ENCODE measurements at regions not wholly inside any gene's neighbourhood (a gene's known extent, or its start where the extent isn't known, plus 50 kb on each side); places are given as distances from the start of the nearest gene placed in this dataset.

DNA sequence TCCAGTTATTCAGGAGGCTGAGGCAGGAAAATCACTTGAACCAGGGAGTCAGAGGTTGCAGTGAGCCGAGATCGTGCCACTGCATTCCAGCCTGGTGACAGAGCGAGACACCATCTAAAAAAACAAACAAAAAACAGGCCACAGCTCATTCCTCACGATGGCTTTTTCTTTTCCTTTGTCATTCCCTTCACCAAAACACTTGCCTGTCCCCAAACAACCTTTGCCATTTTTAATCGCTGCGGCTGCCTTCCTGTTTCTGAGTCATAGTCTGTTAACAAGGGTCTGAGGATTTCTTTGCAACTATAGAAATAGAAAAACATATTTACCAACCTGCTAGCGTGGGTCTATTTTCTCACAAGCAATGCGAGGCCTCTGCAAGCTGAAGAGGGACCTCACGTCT lies 123.0 kb upstream of the FSTL4 start:
- no peak for DNase-seq
- H3K9me3 Mint-ChIP-seq: peaks cover 31% of the 10 kb centered on the region
- H3K27ac Mint-ChIP-seq: no peak overlapping the region
- H3K4me3 Mint-ChIP-seq: no peak overlapping the region
- no peaks in the 10 kb centered on the region for H3K36me3 Mint-ChIP-seq (ENCODE audit: low read depth)
- no peak for TF ChIP-seq CTCF (IDR thresholded peaks at IDR 0.05)
- peaks cover 19% of the 10 kb centered on the region for H3K4me1 Mint-ChIP-seq
- H3K27me3 Mint-ChIP-seq (ENCODE audit: low read depth, poor library complexity): peaks cover 21% of the 10 kb centered on the region

DNA sequence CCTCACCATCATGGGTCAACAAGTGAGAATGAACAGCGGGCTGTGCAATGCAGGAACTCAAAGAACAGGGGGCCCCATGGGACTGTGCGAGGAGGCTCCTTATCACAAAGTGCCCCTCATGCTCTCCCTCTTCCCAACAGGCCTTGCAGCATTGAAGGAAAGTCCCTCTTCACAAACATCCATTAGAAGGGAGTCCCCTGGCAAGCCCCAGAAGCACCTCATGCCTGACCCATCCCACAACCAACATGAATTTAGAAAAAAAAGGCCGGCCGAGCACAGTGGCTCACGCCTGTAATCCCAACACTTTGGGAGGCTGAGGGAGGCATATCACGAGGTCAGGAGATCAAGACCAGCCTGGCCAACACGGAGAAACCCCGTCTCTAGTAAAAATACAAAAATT lies 122.6 kb upstream of the FSTL4 start:
- DNase-seq: no peak
- peaks cover 19% of the 10 kb centered on the region for H3K4me1 Mint-ChIP-seq
- H3K27ac Mint-ChIP-seq: no peak overlapping the region
- no peak for TF ChIP-seq CTCF (IDR thresholded peaks at IDR 0.05)
- H3K9me3 Mint-ChIP-seq: peaks cover 34% of the 10 kb centered on the region
- no peak overlapping the region for H3K4me3 Mint-ChIP-seq
- H3K27me3 Mint-ChIP-seq (ENCODE audit: low read depth, poor library complexity): peaks cover 21% of the 10 kb centered on the region
- H3K36me3 Mint-ChIP-seq (ENCODE audit: low read depth): no peaks in the 10 kb centered on the region

DNA sequence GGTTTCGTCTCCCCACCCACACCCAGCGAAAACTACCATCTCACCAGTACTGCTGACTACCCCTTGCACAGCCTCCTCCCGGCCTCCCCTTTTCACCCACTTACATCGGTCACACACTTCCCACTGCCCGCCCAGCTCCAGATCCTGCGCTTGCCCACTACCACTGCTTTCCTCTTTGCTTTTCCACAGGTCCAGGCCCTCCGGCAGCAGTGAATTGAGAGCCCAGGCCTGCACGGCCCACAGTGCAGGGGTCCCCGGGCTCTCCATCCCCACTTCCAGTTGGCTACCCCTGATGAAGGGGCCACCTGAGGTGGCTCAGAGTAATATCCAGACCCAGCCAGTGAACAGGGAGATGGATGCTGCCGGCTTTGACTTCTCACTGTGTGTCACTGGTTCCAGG lies 120.2 kb upstream of the FSTL4 start:
- Mint-ChIP-seq H3K9me3 (peaks cover 41% of the 10 kb centered on the region), H3K4me1 (peaks cover 13% of the 10 kb centered on the region), H3K4me3 (no peak overlapping the region), H3K36me3 (ENCODE audit: low read depth) (no peaks in the 10 kb centered on the region), H3K27me3 (ENCODE audit: low read depth, poor library complexity) (peaks cover 22% of the 10 kb centered on the region), H3K27ac (no peak overlapping the region)
- DNase-seq: no peak
- no peak for TF ChIP-seq CTCF (IDR thresholded peaks at IDR 0.05)

DNA sequence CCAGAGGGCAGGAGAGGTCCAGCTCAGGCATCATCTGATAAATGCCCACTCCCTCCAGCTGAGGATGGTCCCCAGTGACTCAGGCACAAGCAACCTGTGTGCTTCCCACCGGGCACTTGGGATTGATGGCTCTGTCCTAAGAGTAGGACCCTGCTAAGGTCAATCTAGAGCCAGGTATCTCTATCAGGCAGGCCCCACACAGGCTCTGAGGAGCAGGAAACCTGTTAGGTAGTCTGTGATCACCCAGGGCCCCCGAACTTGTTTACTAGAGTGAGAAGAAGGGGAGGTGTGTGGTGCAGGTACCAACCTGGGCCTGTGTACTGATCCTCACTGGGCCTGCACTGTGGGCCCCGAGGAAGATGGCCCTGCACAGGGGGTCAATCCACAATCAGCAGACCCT lies 119.6 kb upstream of the FSTL4 start:
- Mint-ChIP-seq H3K4me3 (no peak overlapping the region), H3K4me1 (peaks cover 13% of the 10 kb centered on the region), H3K27ac (no peak overlapping the region), H3K36me3 (ENCODE audit: low read depth) (no peaks in the 10 kb centered on the region), H3K27me3 (ENCODE audit: low read depth, poor library complexity) (peaks cover 22% of the 10 kb centered on the region), H3K9me3 (peaks cover 41% of the 10 kb centered on the region)
- no peak for DNase-seq
- no peak for TF ChIP-seq CTCF (IDR thresholded peaks at IDR 0.05)

DNA sequence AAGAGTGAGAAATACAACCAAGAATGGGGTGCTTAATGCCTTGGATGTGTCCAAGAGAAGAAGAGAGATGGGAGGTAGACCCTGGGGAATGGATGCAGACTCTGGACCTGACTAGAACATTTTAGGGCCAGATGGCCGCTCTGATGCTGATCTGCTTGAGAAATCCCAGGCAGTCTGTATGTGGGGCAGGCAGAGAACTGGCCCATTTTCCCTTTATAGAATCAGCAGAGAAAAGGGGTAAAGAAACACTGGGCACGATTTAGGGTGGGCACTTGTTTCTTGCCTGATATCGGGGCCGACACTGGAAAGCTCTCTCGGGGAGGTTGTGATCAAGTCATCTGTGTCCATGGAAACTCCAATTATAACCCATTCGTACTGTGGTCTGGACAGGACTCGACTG lies 118.5 kb upstream of the FSTL4 start:
- no peak for DNase-seq
- Mint-ChIP-seq H3K4me3 (no peak overlapping the region), H3K27ac (no peak overlapping the region)

More for the DNA sequence above, 118.5 kb upstream of the FSTL4 start:
- peaks cover 41% of the 10 kb centered on the region for H3K9me3 Mint-ChIP-seq
- no peak for TF ChIP-seq CTCF (IDR thresholded peaks at IDR 0.05)
- peaks cover 28% of the 10 kb centered on the region for H3K27me3 Mint-ChIP-seq (ENCODE audit: low read depth, poor library complexity)
- peaks cover 13% of the 10 kb centered on the region for H3K4me1 Mint-ChIP-seq
- no peaks in the 10 kb centered on the region for H3K36me3 Mint-ChIP-seq (ENCODE audit: low read depth)

All from nephron progenitor cell (in vitro differentiated cells).